ENCODE measurements at regions not wholly inside any gene's neighbourhood (a gene's known extent, or its start where the extent isn't known, plus 50 kb on each side); places are given as distances from the start of the nearest gene placed in this dataset.

DNA sequence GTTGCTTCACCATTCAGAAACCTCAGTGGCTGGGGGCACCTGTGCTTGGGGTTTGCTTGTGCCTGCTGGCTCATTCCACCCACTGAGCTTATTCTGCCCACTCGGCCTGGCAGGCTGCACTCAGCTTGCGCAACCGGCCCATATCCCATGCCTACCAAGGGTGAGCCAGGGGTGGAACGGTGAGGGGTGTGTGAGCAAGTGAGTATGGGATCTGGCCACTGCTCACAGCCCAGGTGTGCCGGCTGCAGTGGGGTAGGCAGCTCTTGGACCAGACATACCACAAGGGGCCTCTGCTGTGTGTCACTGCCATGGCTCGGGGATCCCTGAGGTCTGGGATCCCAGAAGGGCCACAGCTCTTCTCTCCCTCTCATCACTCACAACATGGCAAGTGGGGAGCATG is 1000.5 kb upstream of the CRIM1 start:
- ATAC-seq (ENCODE audit: low FRiP score) (no peak), DNase-seq (peak in 1 of 2 donors; percentile 57)
- no peaks in the 10 kb centered on the region for H3K36me3 ChIP-seq (ENCODE audit: control insufficient read depth in 1 of 2, insufficient read depth in 2 of 2, low read length in 1 of 2)
- WGBS, 2 donors, result 91 to 95% methylated on average over 6 of the region's 6 CpGs
- intact Hi-C loops (cut with DNase I), result no loop called here
- no peak overlapping the region for H3K4me3 ChIP-seq (ENCODE audit: low read length in 2 of 2)
- H3K27me3 ChIP-seq (ENCODE audit: control insufficient read depth in 1 of 2, insufficient read depth in 2 of 2, low read length in 1 of 2), result no peaks in the 10 kb centered on the region
- no peaks in the 10 kb centered on the region for H3K4me1 ChIP-seq (ENCODE audit: control insufficient read depth in 1 of 2, insufficient read depth in 2 of 2, low read length in 2 of 2)
- no peak overlapping the region for H3K27ac ChIP-seq (ENCODE audit: low read depth in 1 of 2, low read length in 2 of 2)
- no peaks in the 10 kb centered on the region for H3K9me3 ChIP-seq (ENCODE audit: control insufficient read depth, low read length)

DNA sequence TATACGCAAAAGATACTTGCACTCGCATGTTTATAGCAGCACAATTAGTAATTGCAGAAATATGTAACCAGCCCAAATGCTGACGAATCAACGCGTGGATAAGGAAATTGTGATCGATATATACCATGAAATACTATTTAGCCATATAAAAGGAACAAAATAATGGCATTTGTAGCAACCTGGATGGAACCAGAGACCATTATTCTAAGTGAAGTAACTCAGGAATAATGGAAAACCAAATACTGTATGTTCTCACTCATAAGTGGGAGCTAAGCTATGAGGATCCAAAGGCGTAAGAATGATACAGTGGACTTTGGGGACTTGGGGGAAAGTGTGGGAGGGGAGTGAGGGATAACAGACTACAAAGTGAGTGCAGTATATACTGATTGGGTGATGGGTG is 1008.0 kb upstream of the CRIM1 start:
- Histone ChIP-seq H3K27me3 (ENCODE audit: control insufficient read depth in 1 of 2, insufficient read depth in 2 of 2, low read length in 1 of 2) (no peaks in the 10 kb centered on the region), H3K27ac (ENCODE audit: low read depth in 1 of 2, low read length in 2 of 2) (no peak overlapping the region), H3K9me3 (ENCODE audit: control insufficient read depth, low read length) (peaks cover 8% of the 10 kb centered on the region), H3K36me3 (ENCODE audit: control insufficient read depth in 1 of 2, insufficient read depth in 2 of 2, low read length in 1 of 2) (no peaks in the 10 kb centered on the region), H3K4me1 (ENCODE audit: control insufficient read depth in 1 of 2, insufficient read depth in 2 of 2, low read length in 2 of 2) (no peaks in the 10 kb centered on the region), H3K4me3 (ENCODE audit: low read length in 2 of 2) (no peak overlapping the region)
- ATAC-seq (ENCODE audit: low FRiP score) (no peak), DNase-seq (no peak)
- 88 to 90% methylated on average over 7 of the region's 7 CpGs for WGBS, 2 donors
- intact Hi-C loops (cut with DNase I), result no loop called here

- no peak overlapping the region for H3K4me3 ChIP-seq (ENCODE audit: low read length in 2 of 2)
- H3K9me3 ChIP-seq (ENCODE audit: control insufficient read depth, low read length), result peaks cover 10% of the 10 kb centered on the region
- no peak for DNase-seq
- H3K36me3 ChIP-seq (ENCODE audit: control insufficient read depth in 1 of 2, insufficient read depth in 2 of 2, low read length in 1 of 2), result no peaks in the 10 kb centered on the region
- no peaks in the 10 kb centered on the region for H3K27me3 ChIP-seq (ENCODE audit: control insufficient read depth in 1 of 2, insufficient read depth in 2 of 2, low read length in 1 of 2)
- WGBS, 2 donors, result 63 to 65% methylated on average over 4 of the region's 4 CpGs
- ATAC-seq (ENCODE audit: low FRiP score), result no peak
- no peaks in the 10 kb centered on the region for H3K4me1 ChIP-seq (ENCODE audit: control insufficient read depth in 1 of 2, insufficient read depth in 2 of 2, low read length in 2 of 2)
- H3K27ac ChIP-seq (ENCODE audit: low read depth in 1 of 2, low read length in 2 of 2), result no peak overlapping the region
- intact Hi-C loops (cut with DNase I), result no loop called here
These were observed 1012.4 kb upstream of the CRIM1 start for GRCh38 chr2:35343135-35343534.

- H3K27ac ChIP-seq (ENCODE audit: low read depth in 1 of 2, low read length in 2 of 2), result no peak overlapping the region
- H3K4me3 ChIP-seq (ENCODE audit: low read length in 2 of 2), result no peak overlapping the region
- peaks cover 10% of the 10 kb centered on the region for H3K9me3 ChIP-seq (ENCODE audit: control insufficient read depth, low read length)
- H3K27me3 ChIP-seq (ENCODE audit: control insufficient read depth in 1 of 2, insufficient read depth in 2 of 2, low read length in 1 of 2), result no peaks in the 10 kb centered on the region
- no peaks in the 10 kb centered on the region for H3K36me3 ChIP-seq (ENCODE audit: control insufficient read depth in 1 of 2, insufficient read depth in 2 of 2, low read length in 1 of 2)
- DNase-seq, result no peak
- intact Hi-C loops (cut with DNase I), result no loop called here
- no peaks in the 10 kb centered on the region for H3K4me1 ChIP-seq (ENCODE audit: control insufficient read depth in 1 of 2, insufficient read depth in 2 of 2, low read length in 2 of 2)
- ATAC-seq (ENCODE audit: low FRiP score), result no peak
These were observed 1016.4 kb upstream of the CRIM1 start for GRCh38 chr2:35339211-35339610.

- H3K4me3 ChIP-seq (ENCODE audit: low read length in 2 of 2), result no peak overlapping the region
- no peak for ATAC-seq (ENCODE audit: low FRiP score)
- no peak for DNase-seq
- H3K27ac ChIP-seq (ENCODE audit: low read depth in 1 of 2, low read length in 2 of 2), result no peak overlapping the region
- 97 to 98% methylated on average over 2 of the region's 2 CpGs for WGBS, 2 donors
- no peaks in the 10 kb centered on the region for H3K27me3 ChIP-seq (ENCODE audit: control insufficient read depth in 1 of 2, insufficient read depth in 2 of 2, low read length in 1 of 2)
- no peaks in the 10 kb centered on the region for H3K4me1 ChIP-seq (ENCODE audit: control insufficient read depth in 1 of 2, insufficient read depth in 2 of 2, low read length in 2 of 2)
- H3K36me3 ChIP-seq (ENCODE audit: control insufficient read depth in 1 of 2, insufficient read depth in 2 of 2, low read length in 1 of 2), result no peaks in the 10 kb centered on the region
- H3K9me3 ChIP-seq (ENCODE audit: control insufficient read depth, low read length), result peaks cover 5% of the 10 kb centered on the region
- intact Hi-C loops (cut with DNase I), result no loop called here
These were observed 1017.7 kb upstream of the CRIM1 start for GRCh38 chr2:35337922-35338321.

DNA sequence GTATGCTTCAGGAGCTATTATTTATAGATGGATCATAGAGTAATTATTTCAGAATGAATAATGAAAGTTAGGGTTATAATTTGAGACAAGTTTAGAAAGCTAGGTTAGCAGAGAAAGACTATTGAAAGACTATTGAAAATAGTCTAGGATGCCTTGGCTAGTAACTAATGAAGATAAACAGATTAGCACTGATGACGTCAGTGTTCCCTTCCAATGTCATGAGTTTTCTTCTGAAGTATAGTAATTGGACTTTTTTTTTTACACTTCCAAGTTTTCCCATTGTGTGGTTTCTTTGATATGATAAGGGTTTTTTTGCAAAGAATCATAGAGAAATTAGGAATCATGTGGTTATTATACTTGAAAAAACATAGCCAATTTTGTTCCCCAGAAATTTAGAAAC is 1041.5 kb upstream of the CRIM1 start:
- Histone ChIP-seq H3K36me3 (ENCODE audit: control insufficient read depth in 1 of 2, insufficient read depth in 2 of 2, low read length in 1 of 2) (no peaks in the 10 kb centered on the region), H3K4me1 (ENCODE audit: control insufficient read depth in 1 of 2, insufficient read depth in 2 of 2, low read length in 2 of 2) (no peaks in the 10 kb centered on the region), H3K27me3 (ENCODE audit: control insufficient read depth in 1 of 2, insufficient read depth in 2 of 2, low read length in 1 of 2) (no peaks in the 10 kb centered on the region), H3K9me3 (ENCODE audit: control insufficient read depth, low read length) (no peaks in the 10 kb centered on the region), H3K27ac (ENCODE audit: low read depth in 1 of 2, low read length in 2 of 2) (no peak overlapping the region), H3K4me3 (ENCODE audit: low read length in 2 of 2) (no peak overlapping the region)
- intact Hi-C loops (cut with DNase I), result no loop called here
- ATAC-seq (ENCODE audit: low FRiP score) (no peak), DNase-seq (no peak)
- 44 to 49% methylated on average over 1 of the region's 1 CpG for WGBS, 2 donors

DNA sequence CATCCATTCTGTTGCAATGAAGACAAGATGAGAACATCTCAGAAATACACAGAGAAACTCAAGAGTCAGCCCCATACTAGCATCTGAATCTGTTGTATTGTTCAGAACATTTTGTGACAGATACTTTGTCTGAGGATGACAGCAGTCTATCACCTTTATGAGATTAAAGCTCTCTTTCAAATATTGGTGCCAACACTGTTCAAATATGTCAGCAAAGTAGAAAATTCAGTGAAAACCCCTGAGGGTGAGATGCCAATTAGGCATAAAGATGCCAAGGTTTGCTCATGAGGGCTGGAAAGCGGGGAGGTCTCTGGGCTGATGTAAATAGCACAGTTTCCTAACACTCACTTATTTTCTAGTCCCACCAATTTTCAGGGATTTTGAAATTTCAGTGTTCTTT is 1054.2 kb upstream of the CRIM1 start:
- intact Hi-C loops (cut with DNase I), result no loop called here
- Histone ChIP-seq H3K27me3 (ENCODE audit: control insufficient read depth in 1 of 2, insufficient read depth in 2 of 2, low read length in 1 of 2) (no peaks in the 10 kb centered on the region), H3K4me3 (ENCODE audit: low read length in 2 of 2) (no peak overlapping the region), H3K9me3 (ENCODE audit: control insufficient read depth, low read length) (no peaks in the 10 kb centered on the region), H3K36me3 (ENCODE audit: control insufficient read depth in 1 of 2, insufficient read depth in 2 of 2, low read length in 1 of 2) (no peaks in the 10 kb centered on the region), H3K27ac (ENCODE audit: low read depth in 1 of 2, low read length in 2 of 2) (no peak overlapping the region), H3K4me1 (ENCODE audit: control insufficient read depth in 1 of 2, insufficient read depth in 2 of 2, low read length in 2 of 2) (peaks cover 0 to 3% of the 10 kb centered on the region in 2 donors)
- ATAC-seq (ENCODE audit: low FRiP score), result no peak
- WGBS, 2 donors, result 93 to 95% methylated on average over 1 of the region's 1 CpG
- DNase-seq, result no peak

DNA sequence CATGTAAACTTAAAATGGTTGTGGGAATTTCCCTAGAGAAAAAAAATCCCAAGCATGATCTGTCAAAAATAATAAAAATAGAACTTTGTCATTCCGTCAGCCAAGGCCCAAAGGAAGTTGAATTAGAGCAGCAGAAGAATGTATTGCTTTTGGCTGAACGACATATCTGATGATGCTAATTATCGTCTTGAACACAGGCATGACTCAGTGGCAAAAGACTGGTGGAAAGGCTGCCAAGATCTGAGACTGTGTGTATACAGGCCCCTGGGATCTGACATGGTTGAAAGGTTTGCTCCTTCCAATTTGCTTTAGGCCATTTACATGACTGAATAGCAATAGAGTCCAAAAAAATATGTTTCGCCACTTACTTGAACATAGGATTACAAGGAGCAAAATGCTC is 1057.1 kb upstream of the CRIM1 start:
- H3K27ac ChIP-seq (ENCODE audit: low read depth in 1 of 2, low read length in 2 of 2), result no peak overlapping the region
- intact Hi-C loops (cut with DNase I), result no loop called here
- no peak overlapping the region for H3K4me3 ChIP-seq (ENCODE audit: low read length in 2 of 2)
- H3K9me3 ChIP-seq (ENCODE audit: control insufficient read depth, low read length), result no peaks in the 10 kb centered on the region
- peak; percentile 82 for ATAC-seq (ENCODE audit: low FRiP score)
- no peaks in the 10 kb centered on the region for H3K27me3 ChIP-seq (ENCODE audit: control insufficient read depth in 1 of 2, insufficient read depth in 2 of 2, low read length in 1 of 2)
- DNase-seq, result peak in 1 of 2 donors; percentile 70
- WGBS, 2 donors, result 2 to 7% methylated on average over 4 of the region's 4 CpGs
- H3K4me1 ChIP-seq (ENCODE audit: control insufficient read depth in 1 of 2, insufficient read depth in 2 of 2, low read length in 2 of 2), result peaks cover 0 to 3% of the 10 kb centered on the region in 2 donors
- H3K36me3 ChIP-seq (ENCODE audit: control insufficient read depth in 1 of 2, insufficient read depth in 2 of 2, low read length in 1 of 2), result no peaks in the 10 kb centered on the region

- WGBS, 2 donors, result 90 to 92% methylated on average over 4 of the region's 4 CpGs
- Histone ChIP-seq H3K4me1 (ENCODE audit: control insufficient read depth in 1 of 2, insufficient read depth in 2 of 2, low read length in 2 of 2) (peaks cover 0 to 3% of the 10 kb centered on the region in 2 donors), H3K9me3 (ENCODE audit: control insufficient read depth, low read length) (no peaks in the 10 kb centered on the region), H3K4me3 (ENCODE audit: low read length in 2 of 2) (no peak overlapping the region), H3K27ac (ENCODE audit: low read depth in 1 of 2, low read length in 2 of 2) (no peak overlapping the region), H3K36me3 (ENCODE audit: control insufficient read depth in 1 of 2, insufficient read depth in 2 of 2, low read length in 1 of 2) (no peaks in the 10 kb centered on the region), H3K27me3 (ENCODE audit: control insufficient read depth in 1 of 2, insufficient read depth in 2 of 2, low read length in 1 of 2) (no peaks in the 10 kb centered on the region)
- DNase-seq, result no peak
- no peak for ATAC-seq (ENCODE audit: low FRiP score)
- intact Hi-C loops (cut with DNase I), result no loop called here
These were observed 1058.2 kb upstream of the CRIM1 start for GRCh38 chr2:35297403-35297802.

All from aorta (tissue), 5 donors.